Fibroblast of lung (primary cell): ENCODE measurements at regions not wholly inside any gene's neighbourhood (a gene's known extent, or its start where the extent isn't known, plus 50 kb on each side); places are given as distances from the start of the nearest gene placed in this dataset.

Experiments
- DNase-seq, 2 donors: peaks; one replicate each; pipeline versions ENCODE4 v3.0.0 to v3.0.0-alpha.2; 2010; ENCODE audit warnings: low read depth in 2 of 2
- H2AFZ ChIP-seq: 2 replicates; pipeline ENCODE4 v1.5.1; 2012; ENCODE audit warnings: low read length, control low read depth, inconsistent platforms
- H3K27ac ChIP-seq: 2 replicates; pipeline ENCODE4 v1.5.1; 2011; ENCODE audit warnings: low read length, control low read depth; ENCODE audit not compliant: insufficient read depth
- H3K27me3 ChIP-seq: 2 replicates; pipeline ENCODE4 v1.5.1; 2011; ENCODE audit warnings: mild to moderate bottlenecking, low read length; ENCODE audit not compliant: control insufficient read depth, insufficient read depth
- H3K36me3 ChIP-seq: 2 replicates; pipeline ENCODE4 v1.5.1; 2011; ENCODE audit warnings: low read length; ENCODE audit not compliant: control insufficient read depth, insufficient read depth
- H3K4me1 ChIP-seq: 2 replicates; pipeline ENCODE4 v1.5.1; 2011; ENCODE audit warnings: low read length; ENCODE audit not compliant: control insufficient read depth, insufficient read depth; ENCODE audit errors: extremely low read depth
- H3K4me2 ChIP-seq: 2 replicates; pipeline ENCODE4 v1.5.1; 2011; ENCODE audit warnings: low read length, control low read depth; ENCODE audit not compliant: insufficient read depth; ENCODE audit errors: extremely low read depth
- H3K4me3 ChIP-seq, 4 experiments: fragments of 200-600 bp in 1 of 4; sonication (generic) in 1 of 4; replicated peaks in 1 of 4; 2 replicates each; pipeline ENCODE4 v1.5.1; 2011 to 2016; ENCODE audit warnings: low read length in 4 of 4, low read depth in 3 of 4, mild to moderate bottlenecking in 3 of 4, control low read depth in 2 of 4, inconsistent platforms in 1 of 4, mixed read lengths in 1 of 4; ENCODE audit not compliant: insufficient read depth in 1 of 4; ENCODE audit errors: control extremely low read depth in 1 of 4
- H3K79me2 ChIP-seq: 2 replicates; pipeline ENCODE4 v1.5.1; 2012; ENCODE audit warnings: mild to moderate bottlenecking, low read length, inconsistent platforms; ENCODE audit not compliant: control insufficient read depth, insufficient read depth
- H3K9ac ChIP-seq: 2 replicates; pipeline ENCODE4 v1.5.1; 2011; ENCODE audit warnings: mild to moderate bottlenecking, low read length, control low read depth; ENCODE audit not compliant: insufficient read depth
- H3K9me3 ChIP-seq: 2 replicates; pipeline ENCODE4 v1.5.1; 2012; ENCODE audit warnings: low read depth, low read length; ENCODE audit not compliant: control insufficient read depth, insufficient read depth
- H4K20me1 ChIP-seq: 2 replicates; pipeline ENCODE4 v1.5.1; 2011; ENCODE audit warnings: low read length; ENCODE audit not compliant: control insufficient read depth, insufficient read depth; ENCODE audit errors: extremely low read depth
- EZH2 ChIP-seq: IDR thresholded peaks from 2 replicates; pipeline ENCODE4 v1.5.1; 2012; ENCODE audit warnings: low read length, control low read depth, mild to moderate bottlenecking; ENCODE audit errors: missing control alignments
- TF ChIP-seq, protein P1 (sequence below), 2 donors: IDR thresholded peaks in 1 of 2; conservative IDR thresholded peaks in 1 of 2; 1 replicate in 1 of 2; 2 replicates in 1 of 2; pipeline ENCODE4 v1.5.1; 2011 to 2012; ENCODE audit warnings: low read length in 2 of 2, control low read depth in 1 of 2, inconsistent platforms in 1 of 2, low read depth in 1 of 2, mild to moderate bottlenecking in 1 of 2

DNA sequence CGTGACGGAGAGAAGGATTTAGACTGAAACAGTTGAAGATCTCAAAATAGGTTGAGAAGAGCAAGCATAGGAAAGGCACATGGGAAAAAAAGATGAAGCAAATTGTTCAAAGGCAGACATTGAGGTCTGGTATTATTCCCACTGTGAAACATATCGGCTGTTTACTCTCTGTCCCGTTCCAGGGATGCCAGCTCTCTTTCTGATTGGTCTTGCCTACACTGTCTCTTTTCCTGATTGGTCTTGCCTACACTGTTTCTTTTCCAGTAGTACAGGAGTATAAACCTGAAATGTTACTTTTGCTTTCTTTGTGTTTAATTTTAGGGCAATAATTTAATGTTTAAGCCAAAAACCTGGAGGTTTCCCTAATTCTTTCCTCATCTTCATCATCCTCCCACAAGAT lies 226.5 kb upstream of the MCHR2 start:
- no peak overlapping the region for H2AFZ ChIP-seq
- TF ChIP-seq EZH2: no peak

DNA sequence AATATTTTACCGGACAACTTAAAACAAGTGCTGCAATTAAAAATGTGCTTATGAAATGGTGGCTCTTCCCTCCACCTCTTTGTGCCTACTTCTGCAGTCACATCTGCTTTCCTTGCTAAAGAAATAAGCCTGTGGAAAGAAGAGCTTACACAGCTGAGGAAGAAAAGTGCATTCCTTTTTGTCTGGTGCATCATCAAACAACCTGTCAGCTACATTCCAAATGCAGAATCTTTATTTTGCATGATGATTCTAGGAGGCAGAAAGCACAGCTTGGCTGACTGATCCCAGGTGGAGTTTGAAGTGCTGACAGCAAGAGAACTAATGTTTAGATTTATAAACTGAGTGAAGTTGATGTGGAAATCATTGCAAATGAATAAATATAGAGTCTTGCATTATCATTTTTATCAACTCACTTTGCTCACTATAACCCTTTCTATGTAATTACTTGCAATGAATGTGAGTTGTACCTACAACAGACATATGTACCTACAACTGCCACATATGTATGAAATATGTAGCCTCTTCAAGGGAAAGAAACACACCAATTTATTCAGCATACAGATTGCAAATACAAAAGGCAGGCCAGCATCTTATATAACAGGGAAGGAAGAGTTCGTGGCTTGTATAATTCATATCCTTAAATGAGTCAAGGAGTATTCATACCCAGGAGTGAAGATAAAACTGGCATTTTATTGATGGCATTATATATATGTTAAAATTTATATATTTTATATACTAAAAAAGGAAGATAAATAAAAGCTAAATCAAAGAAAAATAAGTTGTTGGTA lies 223.4 kb upstream of the MCHR2 start:
- TF ChIP-seq, protein P1, sequence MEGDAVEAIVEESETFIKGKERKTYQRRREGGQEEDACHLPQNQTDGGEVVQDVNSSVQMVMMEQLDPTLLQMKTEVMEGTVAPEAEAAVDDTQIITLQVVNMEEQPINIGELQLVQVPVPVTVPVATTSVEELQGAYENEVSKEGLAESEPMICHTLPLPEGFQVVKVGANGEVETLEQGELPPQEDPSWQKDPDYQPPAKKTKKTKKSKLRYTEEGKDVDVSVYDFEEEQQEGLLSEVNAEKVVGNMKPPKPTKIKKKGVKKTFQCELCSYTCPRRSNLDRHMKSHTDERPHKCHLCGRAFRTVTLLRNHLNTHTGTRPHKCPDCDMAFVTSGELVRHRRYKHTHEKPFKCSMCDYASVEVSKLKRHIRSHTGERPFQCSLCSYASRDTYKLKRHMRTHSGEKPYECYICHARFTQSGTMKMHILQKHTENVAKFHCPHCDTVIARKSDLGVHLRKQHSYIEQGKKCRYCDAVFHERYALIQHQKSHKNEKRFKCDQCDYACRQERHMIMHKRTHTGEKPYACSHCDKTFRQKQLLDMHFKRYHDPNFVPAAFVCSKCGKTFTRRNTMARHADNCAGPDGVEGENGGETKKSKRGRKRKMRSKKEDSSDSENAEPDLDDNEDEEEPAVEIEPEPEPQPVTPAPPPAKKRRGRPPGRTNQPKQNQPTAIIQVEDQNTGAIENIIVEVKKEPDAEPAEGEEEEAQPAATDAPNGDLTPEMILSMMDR (conservative IDR thresholded peaks at IDR 0.05 in 1 of 2, IDR thresholded peaks at IDR 0.05 in 1 of 2; ENCODE audit: low read depth in 1 of 2, low read length in 2 of 2): no peak
- TF ChIP-seq EZH2: no peak
- DNase-seq: peak in 1 of 2 donors; percentile 42
- Histone ChIP-seq H3K4me3 (no peak overlapping the region), H3K27me3 (no peaks in the 10 kb centered on the region), H3K4me2 (no peak overlapping the region), H3K27ac (no peak overlapping the region), H3K79me2 (no peaks in the 10 kb centered on the region), H3K4me1 (no peaks in the 10 kb centered on the region), H3K9me3 (no peaks in the 10 kb centered on the region), H3K36me3 (no peaks in the 10 kb centered on the region), H4K20me1 (no peaks in the 10 kb centered on the region), H2AFZ (no peak overlapping the region), H3K9ac (no peak overlapping the region)

More for the DNA sequence above, 226.5 kb upstream of the MCHR2 start:
- H3K4me3 ChIP-seq: no peak overlapping the region
- H3K9me3 ChIP-seq: no peaks in the 10 kb centered on the region
- no peak overlapping the region for H3K4me2 ChIP-seq
- no peaks in the 10 kb centered on the region for H4K20me1 ChIP-seq
- H3K27ac ChIP-seq: no peak overlapping the region
- DNase-seq: no peak
- H3K9ac ChIP-seq: no peak overlapping the region
- no peaks in the 10 kb centered on the region for H3K36me3 ChIP-seq
- H3K27me3 ChIP-seq: no peaks in the 10 kb centered on the region
- no peaks in the 10 kb centered on the region for H3K4me1 ChIP-seq
- no peaks in the 10 kb centered on the region for H3K79me2 ChIP-seq

DNA sequence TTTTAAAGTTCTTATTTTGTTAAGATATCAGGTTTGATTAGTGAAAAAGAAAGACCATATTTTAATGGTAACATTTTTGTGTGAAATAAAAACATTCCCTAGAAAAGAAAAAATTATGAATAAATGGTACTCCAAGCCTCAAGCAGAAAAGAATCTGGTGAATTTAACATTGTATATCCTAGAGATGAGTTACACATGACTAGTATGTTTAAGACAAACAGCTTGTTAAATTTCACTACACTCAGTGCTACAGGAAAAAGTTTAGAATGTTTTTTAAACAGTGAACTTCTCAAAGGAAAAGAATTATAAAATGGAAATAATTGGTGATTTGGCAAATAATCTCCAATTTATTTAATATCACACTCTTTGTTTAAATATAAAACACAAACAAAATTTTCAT lies 222.7 kb upstream of the MCHR2 start:
- no peak for TF ChIP-seq EZH2
- TF ChIP-seq, protein P1 (conservative IDR thresholded peaks at IDR 0.05 in 1 of 2, IDR thresholded peaks at IDR 0.05 in 1 of 2; ENCODE audit: low read depth in 1 of 2, low read length in 2 of 2): no peak
- H3K9ac ChIP-seq: no peak overlapping the region
- H3K27me3 ChIP-seq: no peaks in the 10 kb centered on the region
- no peak overlapping the region for H3K27ac ChIP-seq
- no peaks in the 10 kb centered on the region for H3K4me1 ChIP-seq
- no peaks in the 10 kb centered on the region for H3K36me3 ChIP-seq
- H4K20me1 ChIP-seq: no peaks in the 10 kb centered on the region
- no peaks in the 10 kb centered on the region for H3K9me3 ChIP-seq
- no peak overlapping the region for H2AFZ ChIP-seq
- no peak for DNase-seq
- no peak overlapping the region for H3K4me2 ChIP-seq
- H3K79me2 ChIP-seq: no peaks in the 10 kb centered on the region
- H3K4me3 ChIP-seq: no peak overlapping the region
